Fibroblast of lung (primary cell): ENCODE measurements at regions not wholly inside any gene's neighbourhood (a gene's known extent, or its start where the extent isn't known, plus 50 kb on each side); places are given as distances from the start of the nearest gene placed in this dataset.

Experiments
- DNase-seq, 2 donors: peaks; one replicate each; pipeline versions ENCODE4 v3.0.0 to v3.0.0-alpha.2; 2010; ENCODE audit warnings: low read depth in 2 of 2
- H2AFZ ChIP-seq: 2 replicates; pipeline ENCODE4 v1.5.1; 2012; ENCODE audit warnings: low read length, control low read depth, inconsistent platforms
- H3K27ac ChIP-seq: 2 replicates; pipeline ENCODE4 v1.5.1; 2011; ENCODE audit warnings: low read length, control low read depth; ENCODE audit not compliant: insufficient read depth
- H3K27me3 ChIP-seq: 2 replicates; pipeline ENCODE4 v1.5.1; 2011; ENCODE audit warnings: mild to moderate bottlenecking, low read length; ENCODE audit not compliant: control insufficient read depth, insufficient read depth
- H3K36me3 ChIP-seq: 2 replicates; pipeline ENCODE4 v1.5.1; 2011; ENCODE audit warnings: low read length; ENCODE audit not compliant: control insufficient read depth, insufficient read depth
- H3K4me1 ChIP-seq: 2 replicates; pipeline ENCODE4 v1.5.1; 2011; ENCODE audit warnings: low read length; ENCODE audit not compliant: control insufficient read depth, insufficient read depth; ENCODE audit errors: extremely low read depth
- H3K4me2 ChIP-seq: 2 replicates; pipeline ENCODE4 v1.5.1; 2011; ENCODE audit warnings: low read length, control low read depth; ENCODE audit not compliant: insufficient read depth; ENCODE audit errors: extremely low read depth
- H3K4me3 ChIP-seq, 4 experiments: fragments of 200-600 bp in 1 of 4; sonication (generic) in 1 of 4; replicated peaks in 1 of 4; 2 replicates each; pipeline ENCODE4 v1.5.1; 2011 to 2016; ENCODE audit warnings: low read length in 4 of 4, low read depth in 3 of 4, mild to moderate bottlenecking in 3 of 4, control low read depth in 2 of 4, inconsistent platforms in 1 of 4, mixed read lengths in 1 of 4; ENCODE audit not compliant: insufficient read depth in 1 of 4; ENCODE audit errors: control extremely low read depth in 1 of 4
- H3K79me2 ChIP-seq: 2 replicates; pipeline ENCODE4 v1.5.1; 2012; ENCODE audit warnings: mild to moderate bottlenecking, low read length, inconsistent platforms; ENCODE audit not compliant: control insufficient read depth, insufficient read depth
- H3K9ac ChIP-seq: 2 replicates; pipeline ENCODE4 v1.5.1; 2011; ENCODE audit warnings: mild to moderate bottlenecking, low read length, control low read depth; ENCODE audit not compliant: insufficient read depth
- H3K9me3 ChIP-seq: 2 replicates; pipeline ENCODE4 v1.5.1; 2012; ENCODE audit warnings: low read depth, low read length; ENCODE audit not compliant: control insufficient read depth, insufficient read depth
- H4K20me1 ChIP-seq: 2 replicates; pipeline ENCODE4 v1.5.1; 2011; ENCODE audit warnings: low read length; ENCODE audit not compliant: control insufficient read depth, insufficient read depth; ENCODE audit errors: extremely low read depth
- CTCF ChIP-seq, 2 donors: IDR thresholded peaks in 1 of 2; conservative IDR thresholded peaks in 1 of 2; 1 replicate in 1 of 2; 2 replicates in 1 of 2; pipeline ENCODE4 v1.5.1; 2011 to 2012; ENCODE audit warnings: low read length in 2 of 2, control low read depth in 1 of 2, inconsistent platforms in 1 of 2, low read depth in 1 of 2, mild to moderate bottlenecking in 1 of 2
- EZH2 ChIP-seq: IDR thresholded peaks from 2 replicates; pipeline ENCODE4 v1.5.1; 2012; ENCODE audit warnings: low read length, control low read depth, mild to moderate bottlenecking; ENCODE audit errors: missing control alignments

- Histone ChIP-seq H3K4me2 (no peak overlapping the region), H3K36me3 (no peaks in the 10 kb centered on the region), H3K9ac (no peak overlapping the region), H3K4me1 (no peaks in the 10 kb centered on the region), H3K79me2 (no peaks in the 10 kb centered on the region), H3K4me3 (no peak overlapping the region), H2AFZ (peak overlapping the region; percentile 23), H3K27me3 (no peaks in the 10 kb centered on the region), H4K20me1 (no peaks in the 10 kb centered on the region), H3K27ac (no peak overlapping the region), H3K9me3 (no peaks in the 10 kb centered on the region)
- TF ChIP-seq EZH2: no peak
- no peak for TF ChIP-seq CTCF (conservative IDR thresholded peaks at IDR 0.05 in 1 of 2, IDR thresholded peaks at IDR 0.05 in 1 of 2; ENCODE audit: low read depth in 1 of 2, low read length in 2 of 2)
- no peak for DNase-seq
These were observed 80.3 kb upstream of the SESTD1 start for GRCh38 chr2:179344970-179345369.

GRCh38 chr2:179344280-179344964, 79.8 kb upstream of the SESTD1 start:
- DNase-seq: peak; percentile 39 to 46
- Histone ChIP-seq H3K9ac (no peak overlapping the region), H3K27ac (no peak overlapping the region), H3K4me2 (no peak overlapping the region), H2AFZ (peak overlapping the region; percentile 23), H3K4me1 (no peaks in the 10 kb centered on the region), H3K4me3 (no peak overlapping the region), H4K20me1 (no peaks in the 10 kb centered on the region), H3K79me2 (no peaks in the 10 kb centered on the region), H3K9me3 (no peaks in the 10 kb centered on the region), H3K36me3 (no peaks in the 10 kb centered on the region), H3K27me3 (no peaks in the 10 kb centered on the region)
- TF ChIP-seq CTCF (conservative IDR thresholded peaks at IDR 0.05 in 1 of 2, IDR thresholded peaks at IDR 0.05 in 1 of 2; ENCODE audit: low read depth in 1 of 2, low read length in 2 of 2): no peak

- H3K36me3 ChIP-seq: no peaks in the 10 kb centered on the region
- H3K4me1 ChIP-seq: no peaks in the 10 kb centered on the region
- DNase-seq: no peak
- H3K4me2 ChIP-seq: no peak overlapping the region
- no peak overlapping the region for H3K27ac ChIP-seq
- no peaks in the 10 kb centered on the region for H3K27me3 ChIP-seq
- no peaks in the 10 kb centered on the region for H3K9me3 ChIP-seq
- H2AFZ ChIP-seq: no peak overlapping the region
- no peaks in the 10 kb centered on the region for H4K20me1 ChIP-seq
- TF ChIP-seq EZH2 (no peak), CTCF (conservative IDR thresholded peaks at IDR 0.05 in 1 of 2, IDR thresholded peaks at IDR 0.05 in 1 of 2; ENCODE audit: low read depth in 1 of 2, low read length in 2 of 2) (no peak)
- H3K79me2 ChIP-seq: no peaks in the 10 kb centered on the region
- H3K9ac ChIP-seq: no peak overlapping the region
- H3K4me3 ChIP-seq: no peak overlapping the region
These were observed 79.3 kb upstream of the SESTD1 start for GRCh38 chr2:179343945-179344279.
